Smooth muscle cell of the brain vasculature (primary cell): ENCODE measurements at regions not wholly inside any gene's neighbourhood (a gene's known extent, or its start where the extent isn't known, plus 50 kb on each side); places are given as distances from the start of the nearest gene placed in this dataset.
"Not testable (repeated sequence)": the region's sequence is repeated elsewhere in the genome, so short reads cannot be mapped to it uniquely, and the experiment has no call there.

ENCODE experiments used
- DNase-seq: peaks from one replicate; pipeline ENCODE4 v3.0.0-alpha.2; 2012; ENCODE audit warnings: low read depth, low spot score

GRCh38 chr3:11739706-11740105, 96.0 kb upstream of the VGLL4 start:
- no peak for DNase-seq

GRCh38 chr3:11739123-11739522, 95.4 kb upstream of the VGLL4 start:
- no peak for DNase-seq

- DNase-seq, result no peak
Observed at GRCh38 chr3:11737742-11738141, 94.0 kb upstream of the VGLL4 start.

- DNase-seq, result no peak
Observed at GRCh38 chr3:11736136-11736833, 92.6 kb upstream of the VGLL4 start.

- DNase-seq, result no peak
Observed at GRCh38 chr3:11735638-11736037, 91.9 kb upstream of the VGLL4 start.

GRCh38 chr3:11735111-11735510, 91.4 kb upstream of the VGLL4 start:
- not testable (repeated sequence) for DNase-seq

- no peak for DNase-seq
Observed at GRCh38 chr3:11733914-11734313, 90.2 kb upstream of the VGLL4 start.

GRCh38 chr3:11727207-11727606, 83.5 kb upstream of the VGLL4 start:
- DNase-seq, result no peak

- no peak for DNase-seq
Observed at GRCh38 chr3:11726146-11726545, 82.4 kb upstream of the VGLL4 start.

GRCh38 chr3:11725340-11725641, 81.6 kb upstream of the VGLL4 start:
- not testable (repeated sequence) for DNase-seq

- no peak for DNase-seq
Observed at GRCh38 chr3:11724615-11725339, 81.1 kb upstream of the VGLL4 start.

- no peak for DNase-seq
Observed at GRCh38 chr3:11721479-11721878, 77.8 kb upstream of the VGLL4 start.

GRCh38 chr3:11720917-11721411, 77.2 kb upstream of the VGLL4 start:
- DNase-seq, result no peak

- DNase-seq, result peak; percentile 76
Observed at GRCh38 chr3:11720304-11720898, 76.7 kb upstream of the VGLL4 start.

- DNase-seq, result no peak
Observed at GRCh38 chr3:11719406-11720303, 75.9 kb upstream of the VGLL4 start.

GRCh38 chr3:11718637-11719405, 75.1 kb upstream of the VGLL4 start:
- peak; percentile 18 for DNase-seq

GRCh38 chr3:11717768-11718636, 74.3 kb upstream of the VGLL4 start:
- no peak for DNase-seq

- DNase-seq, result no peak
Observed at GRCh38 chr3:11717301-11717700, 73.6 kb upstream of the VGLL4 start.

GRCh38 chr3:11716573-11717290, 73.0 kb upstream of the VGLL4 start:
- DNase-seq, result no peak
